DOHH2 (cell line): ENCODE measurements at regions not wholly inside any gene's neighbourhood (a gene's known extent, or its start where the extent isn't known, plus 50 kb on each side); places are given as distances from the start of the nearest gene placed in this dataset.
"Not testable (repeated sequence)": the region's sequence is repeated elsewhere in the genome, so short reads cannot be mapped to it uniquely, and the experiment has no call there.

Experiments used
- CTCF ChIP-seq: fragments of 200-600 bp; sonication (generic); IDR thresholded peaks from one replicate; pipeline ENCODE4 v1.5.1; 2014; ENCODE audit warnings: antibody characterized with exemption, mild to moderate bottlenecking, low read depth, low read length; ENCODE audit not compliant: poor library complexity, severe bottlenecking
- EZH2phosphoT487 ChIP-seq: fragments of 200-600 bp; sonication (generic); IDR thresholded peaks from 2 replicates; pipeline ENCODE4 v1.6.1; 2017; ENCODE audit warnings: borderline replicate concordance, mild to moderate bottlenecking, antibody characterized with exemption, low read length, moderate library complexity, mixed read lengths

- not testable (repeated sequence) for TF ChIP-seq CTCF, EZH2phosphoT487
Measured at GRCh38 chr21:15640113-15640512, 89.7 kb upstream of the USP25 start.
